CD4-positive, alpha-beta T cell (primary cell): ENCODE measurements at regions not wholly inside any gene's neighbourhood (a gene's known extent, or its start where the extent isn't known, plus 50 kb on each side); places are given as distances from the start of the nearest gene placed in this dataset.

ENCODE experiments used
- ATAC-seq: fragments of 200-7000 bp; cut with Tn5 transposase; one replicate; pipeline ENCODE4 v1.10.0; 2022; ENCODE audit warnings: mild to moderate bottlenecking; ENCODE audit not compliant: poor library complexity
- CTCF ChIA-PET: fragments of 350-600 bp; sonication (Branson Sonifier 250); formaldehyde crosslinking; loops from one replicate; lab custom pipeline; 2021; ENCODE audit warnings: antibody characterized with exemption, inconsistent platforms; lab: Charles Lee
- POLR2A ChIA-PET: fragments of 350-600 bp; sonication (Branson Sonifier 250); formaldehyde crosslinking; loops from one replicate; lab custom pipeline; 2021; ENCODE audit warnings: antibody characterized with exemption, inconsistent platforms; lab: Charles Lee
- DNase-seq, 14 experiments: peaks; one replicate each; pipeline ENCODE4 v3.0.0-alpha.2; 2013 to 2020; ENCODE audit warnings: mixed read lengths in 2 of 14
- H3K27ac ChIP-seq, 2 donors: one replicate each; pipeline versions ENCODE4 v1.5.1 to v1.7.0; 2013; ENCODE audit warnings: low read length in 2 of 2, low read depth in 1 of 2, mild to moderate bottlenecking in 1 of 2
- H3K27me3 ChIP-seq, 2 experiments: 1 replicate in 1 of 2; 2 replicates in 1 of 2; pipeline versions ENCODE4 v1.6.1 to v1.7.0; 2013; ENCODE audit warnings: low read length in 2 of 2, control low read depth in 1 of 2, mild to moderate bottlenecking in 1 of 2, moderate library complexity in 1 of 2; ENCODE audit not compliant: insufficient read depth in 2 of 2, control insufficient read depth in 1 of 2
- H3K36me3 ChIP-seq: one replicate; pipeline ENCODE4 v1.6.1; 2013; ENCODE audit warnings: low read length, control low read depth; ENCODE audit not compliant: insufficient read depth
- H3K4me1 ChIP-seq: one replicate; pipeline ENCODE4 v1.6.1; 2013; ENCODE audit warnings: low read length, control low read depth; ENCODE audit not compliant: insufficient read depth
- H3K4me3 ChIP-seq: one replicate; pipeline ENCODE4 v1.5.1; 2013; ENCODE audit warnings: mild to moderate bottlenecking, low read length, moderate library complexity
- H3K9me3 ChIP-seq, 2 experiments: 1 replicate in 1 of 2; 2 replicates in 1 of 2; pipeline versions ENCODE4 v1.6.1 to v1.7.0; 2013; ENCODE audit warnings: low read length in 2 of 2, mild to moderate bottlenecking in 2 of 2, control low read depth in 1 of 2, moderate library complexity in 1 of 2; ENCODE audit not compliant: control insufficient read depth in 1 of 2, insufficient read depth in 1 of 2
- H3K27ac Mint-ChIP-seq: one replicate; pipeline ENCODE4 v1.8.0; 2020; ENCODE audit warnings: mixed read lengths
- H3K27me3 Mint-ChIP-seq: one replicate; pipeline ENCODE4 v1.8.0; 2021; ENCODE audit warnings: mixed read lengths
- H3K36me3 Mint-ChIP-seq: one replicate; pipeline ENCODE4 v1.8.0; 2021; ENCODE audit warnings: low read depth, mixed read lengths
- H3K4me1 Mint-ChIP-seq: one replicate; pipeline ENCODE4 v1.8.0; 2021; ENCODE audit warnings: low read depth, mixed read lengths
- H3K4me3 Mint-ChIP-seq: one replicate; pipeline ENCODE4 v1.8.0; 2020; ENCODE audit warnings: mild to moderate bottlenecking, mixed read lengths
- H3K9me3 Mint-ChIP-seq: one replicate; pipeline ENCODE4 v1.8.0; 2020; ENCODE audit warnings: mixed read lengths
- CTCF ChIP-seq: fragments of 200-600 bp; IDR thresholded peaks from one replicate; pipeline ENCODE4 v1.8.0; 2022; ENCODE audit warnings: antibody characterized with exemption, mild to moderate bottlenecking
- intact Hi-C, 2 experiments: fragments of 100-400 bp; cut with DNase I in 1 of 2; cut with micrococcal nuclease in 1 of 2; formaldehyde crosslinking; loops; one replicate each; pipeline versions ENCODE4 v1.15.1 to v1.9.0; 2023 to 2025; cut with DNase I, micrococcal nuclease

DNA sequence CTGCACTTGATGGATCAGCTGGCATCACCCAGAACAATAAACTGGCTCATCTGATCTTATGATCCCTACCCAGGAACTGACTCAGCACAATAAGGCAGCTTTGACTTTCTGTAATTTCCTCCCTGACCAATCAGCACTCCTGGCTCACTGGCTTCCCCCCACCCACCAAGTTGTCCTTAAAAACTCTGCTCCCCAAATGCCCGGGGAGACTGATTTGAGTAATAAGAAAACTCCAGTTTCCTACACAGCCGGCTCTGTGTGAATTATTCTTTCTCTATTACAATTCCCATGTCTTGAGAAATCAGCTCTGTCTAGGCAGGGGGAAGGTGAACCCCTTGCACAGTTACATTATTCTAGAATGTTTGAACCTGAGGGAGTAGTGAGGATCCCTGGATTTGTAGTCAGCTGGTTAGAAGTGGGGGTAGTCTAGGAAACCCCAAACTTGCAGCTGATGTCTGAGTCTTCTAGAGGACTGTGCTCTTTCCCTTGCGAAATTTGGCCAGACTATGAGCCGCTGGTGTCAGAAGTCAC is 111.7 kb upstream of the NEK6 start:
- no peak overlapping the region for H3K27ac Mint-ChIP-seq
- peaks cover 2% of the 10 kb centered on the region for H3K9me3 Mint-ChIP-seq
- DNase-seq (no peak), ATAC-seq (no peak)
- Histone ChIP-seq H3K4me1 (no peaks in the 10 kb centered on the region), H3K9me3 (peaks cover 0 to 5% of the 10 kb centered on the region in 2 experiments), H3K27ac (no peak overlapping the region), H3K36me3 (no peaks in the 10 kb centered on the region), H3K27me3 (no peaks in the 10 kb centered on the region), H3K4me3 (no peak overlapping the region)
- intact Hi-C loops, result no loop called here
- H3K27me3 Mint-ChIP-seq, result peaks cover 14% of the 10 kb centered on the region
- H3K4me3 Mint-ChIP-seq, result no peak overlapping the region
- no peaks in the 10 kb centered on the region for H3K4me1 Mint-ChIP-seq
- ChIA-PET CTCF (no interaction called here), POLR2A (interaction anchor here (0.5 kb wide), 1 partner anchor 204 kb away, joined by 3 read pairs; no protein-coding TSS in a partner anchor)
- TF ChIP-seq CTCF, result no peak
- H3K36me3 Mint-ChIP-seq, result no peaks in the 10 kb centered on the region

DNA sequence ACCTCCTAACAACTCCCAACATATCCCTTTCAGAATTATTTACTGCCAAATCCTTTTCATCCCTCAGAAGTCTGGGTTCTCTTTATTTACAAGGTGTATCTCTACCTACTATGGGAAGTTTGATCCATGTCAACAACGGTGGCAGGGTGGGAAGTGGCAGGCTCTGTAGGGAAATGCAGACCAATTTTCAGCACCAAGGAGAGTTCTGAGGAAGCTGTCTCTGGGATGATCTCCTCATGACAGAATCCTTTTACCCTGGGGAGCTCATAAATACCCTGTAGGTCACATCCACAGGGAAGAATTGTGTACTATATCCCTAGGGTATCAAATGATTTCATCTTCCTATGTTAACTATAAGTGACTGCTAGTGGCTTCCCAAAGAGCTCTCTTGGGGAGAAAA is 107.8 kb upstream of the NEK6 start:
- Mint-ChIP-seq H3K27me3 (peaks cover 24% of the 10 kb centered on the region), H3K36me3 (no peaks in the 10 kb centered on the region)

GRCh38 chr9:124163760-124164255 is 93.9 kb upstream of the NEK6 start:
- Histone ChIP-seq H3K27ac (no peak overlapping the region), H3K27me3 (no peaks in the 10 kb centered on the region), H3K36me3 (no peaks in the 10 kb centered on the region), H3K4me3 (no peak overlapping the region), H3K4me1 (no peaks in the 10 kb centered on the region), H3K9me3 (peaks cover 0 to 11% of the 10 kb centered on the region in 2 experiments)
- Mint-ChIP-seq H3K4me1 (no peaks in the 10 kb centered on the region), H3K27me3 (peaks cover 28% of the 10 kb centered on the region), H3K27ac (no peak overlapping the region), H3K4me3 (no peak overlapping the region), H3K9me3 (peaks cover 2% of the 10 kb centered on the region), H3K36me3 (no peaks in the 10 kb centered on the region)
- no peak for DNase-seq
- no peak for TF ChIP-seq CTCF
- no peak for ATAC-seq
- ChIA-PET CTCF (no interaction called here), POLR2A (no interaction called here)
- intact Hi-C loops, result no loop called here

More for the DNA sequence above, 107.8 kb upstream of the NEK6 start:
- no peaks in the 10 kb centered on the region for H3K36me3 ChIP-seq
- ChIA-PET POLR2A (no interaction called here), CTCF (no interaction called here)
- intact Hi-C loops, result no loop called here
- H3K4me3 Mint-ChIP-seq, result no peak overlapping the region
- H3K4me1 Mint-ChIP-seq, result no peaks in the 10 kb centered on the region
- ATAC-seq (no peak), DNase-seq (no peak)
- H3K27me3 ChIP-seq, result no peaks in the 10 kb centered on the region
- peaks cover 0 to 11% of the 10 kb centered on the region in 2 experiments for H3K9me3 ChIP-seq
- no peaks in the 10 kb centered on the region for H3K4me1 ChIP-seq
- TF ChIP-seq CTCF, result no peak
- no peak overlapping the region for H3K27ac ChIP-seq
- H3K4me3 ChIP-seq, result no peak overlapping the region
- H3K9me3 Mint-ChIP-seq, result peaks cover 2% of the 10 kb centered on the region
- no peak overlapping the region for H3K27ac Mint-ChIP-seq
